ENCODE measurements at regions not wholly inside any gene's neighbourhood (a gene's known extent, or its start where the extent isn't known, plus 50 kb on each side); places are given as distances from the start of the nearest gene placed in this dataset.
"Not testable (repeated sequence)": the region's sequence is repeated elsewhere in the genome, so short reads cannot be mapped to it uniquely, and the experiment has no call there.

- not testable (repeated sequence) for DNase-seq (ENCODE audit: low read depth)
Measured at GRCh38 chr7:113600428-113600827, 318.4 kb downstream of the PPP1R3A start.

GRCh38 chr7:113593455-113593854 lies 325.4 kb downstream of the PPP1R3A start:
- DNase-seq (ENCODE audit: low read depth): not testable (repeated sequence)

GRCh38 chr7:113592924-113593323 lies 325.9 kb downstream of the PPP1R3A start:
- not testable (repeated sequence) for DNase-seq (ENCODE audit: low read depth)

- DNase-seq (ENCODE audit: low read depth): no peak
Measured at GRCh38 chr7:113582471-113582870, 336.3 kb downstream of the PPP1R3A start.

GRCh38 chr7:113563257-113563656 lies 355.6 kb downstream of the PPP1R3A start:
- not testable (repeated sequence) for DNase-seq (ENCODE audit: low read depth)

GRCh38 chr7:113562801-113563200 lies 356.0 kb downstream of the PPP1R3A start:
- no peak for DNase-seq (ENCODE audit: low read depth)

- no peak for DNase-seq (ENCODE audit: low read depth)
Measured at GRCh38 chr7:113562242-113562641, 356.6 kb downstream of the PPP1R3A start.

GRCh38 chr7:113561446-113561845 lies 357.4 kb downstream of the PPP1R3A start:
- DNase-seq (ENCODE audit: low read depth): no peak

GRCh38 chr7:113550966-113551365 lies 367.8 kb downstream of the PPP1R3A start:
- no peak for DNase-seq (ENCODE audit: low read depth)

- DNase-seq (ENCODE audit: low read depth): no peak
Measured at GRCh38 chr7:113548561-113548960, 370.2 kb downstream of the PPP1R3A start.

- no peak for DNase-seq (ENCODE audit: low read depth)
Measured at GRCh38 chr7:113548137-113548536, 370.7 kb downstream of the PPP1R3A start.

GRCh38 chr7:113521468-113521867 lies 397.3 kb downstream of the PPP1R3A start:
- no peak for DNase-seq (ENCODE audit: low read depth)

GRCh38 chr7:113519472-113519871 lies 399.3 kb downstream of the PPP1R3A start:
- DNase-seq (ENCODE audit: low read depth): no peak

GRCh38 chr7:113504691-113505090 lies 386.3 kb upstream of the SMIM30 start:
- DNase-seq (ENCODE audit: low read depth): no peak

GRCh38 chr7:113504142-113504541 lies 385.8 kb upstream of the SMIM30 start:
- no peak for DNase-seq (ENCODE audit: low read depth)

GRCh38 chr7:113496586-113496985 lies 378.2 kb upstream of the SMIM30 start:
- DNase-seq (ENCODE audit: low read depth): not testable (repeated sequence)

GRCh38 chr7:113494797-113495566 lies 376.6 kb upstream of the SMIM30 start:
- DNase-seq (ENCODE audit: low read depth): not testable (repeated sequence)

- DNase-seq (ENCODE audit: low read depth): no peak
Measured at GRCh38 chr7:113491305-113491704, 373.0 kb upstream of the SMIM30 start.

GRCh38 chr7:113487925-113488731 lies 369.8 kb upstream of the SMIM30 start:
- DNase-seq (ENCODE audit: low read depth): no peak

GRCh38 chr7:113486548-113486947 lies 368.2 kb upstream of the SMIM30 start:
- no peak for DNase-seq (ENCODE audit: low read depth)

GRCh38 chr7:113483657-113484056 lies 365.3 kb upstream of the SMIM30 start:
- no peak for DNase-seq (ENCODE audit: low read depth)

- DNase-seq (ENCODE audit: low read depth): no peak
Measured at GRCh38 chr7:113480537-113480936, 362.2 kb upstream of the SMIM30 start.

All from T follicular helper cell (primary cell).